Activated T-cell treated with anti-CD3 and anti-CD28 coated beads for 48 hours (primary cell): ENCODE measurements at regions not wholly inside any gene's neighbourhood (a gene's known extent, or its start where the extent isn't known, plus 50 kb on each side); places are given as distances from the start of the nearest gene placed in this dataset.
"Not testable (repeated sequence)": the region's sequence is repeated elsewhere in the genome, so short reads cannot be mapped to it uniquely, and the experiment has no call there.

Experiments
- DNase-seq: peaks from one replicate; pipeline ENCODE4 v3.0.0-alpha.2; 2020; ENCODE audit warnings: low read depth

DNA sequence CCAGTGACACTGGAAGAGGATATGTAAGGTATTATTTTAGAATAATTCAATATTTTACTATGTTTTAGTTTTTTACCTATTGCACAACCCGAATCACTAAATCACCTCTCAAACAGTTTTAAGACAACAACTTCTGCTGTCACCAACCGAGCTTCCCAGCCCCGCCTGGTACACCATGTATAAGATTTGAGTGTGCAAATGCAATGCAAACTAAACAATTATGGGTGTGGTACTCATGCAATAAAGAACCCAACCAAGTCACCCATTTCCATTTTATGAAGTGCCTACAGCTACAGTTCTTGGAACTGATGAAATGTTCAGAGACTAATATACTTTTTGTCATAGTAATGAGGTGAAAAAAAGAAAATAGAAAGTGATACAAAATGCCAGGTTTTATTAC, 256.2 kb downstream of the TAFA4 start:
- no peak for DNase-seq

- DNase-seq: no peak
Observed at GRCh38 chr3:68667346-68667745, 265.0 kb downstream of the TAFA4 start.

GRCh38 chr3:68666429-68667136, 265.8 kb downstream of the TAFA4 start:
- DNase-seq: no peak

DNA sequence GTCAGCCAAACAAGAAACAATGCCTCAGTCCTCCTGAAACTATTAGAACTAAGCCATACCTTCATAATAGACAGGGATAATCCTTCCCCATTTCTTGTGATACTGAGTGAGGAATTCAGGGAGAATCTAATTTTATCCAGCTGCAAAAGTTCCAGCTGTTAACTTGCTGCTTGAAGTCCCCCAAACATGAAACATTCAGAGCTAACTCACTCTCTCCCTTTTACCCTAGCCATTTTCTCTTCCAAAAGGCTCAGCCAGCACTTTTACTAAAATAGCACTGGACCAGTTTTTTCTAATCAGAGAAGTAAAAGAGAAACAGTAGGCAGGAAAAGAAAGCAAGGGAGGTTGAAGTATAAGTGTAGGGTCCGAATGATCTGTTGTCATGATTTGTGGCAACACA, 268.1 kb downstream of the TAFA4 start:
- no peak for DNase-seq

- no peak for DNase-seq
Observed at GRCh38 chr3:68662176-68662575, 270.2 kb downstream of the TAFA4 start.

GRCh38 chr3:68650657-68651056, 281.7 kb downstream of the TAFA4 start:
- not testable (repeated sequence) for DNase-seq

- no peak for DNase-seq
Observed at GRCh38 chr3:68648494-68648893, 283.9 kb downstream of the TAFA4 start.

DNA sequence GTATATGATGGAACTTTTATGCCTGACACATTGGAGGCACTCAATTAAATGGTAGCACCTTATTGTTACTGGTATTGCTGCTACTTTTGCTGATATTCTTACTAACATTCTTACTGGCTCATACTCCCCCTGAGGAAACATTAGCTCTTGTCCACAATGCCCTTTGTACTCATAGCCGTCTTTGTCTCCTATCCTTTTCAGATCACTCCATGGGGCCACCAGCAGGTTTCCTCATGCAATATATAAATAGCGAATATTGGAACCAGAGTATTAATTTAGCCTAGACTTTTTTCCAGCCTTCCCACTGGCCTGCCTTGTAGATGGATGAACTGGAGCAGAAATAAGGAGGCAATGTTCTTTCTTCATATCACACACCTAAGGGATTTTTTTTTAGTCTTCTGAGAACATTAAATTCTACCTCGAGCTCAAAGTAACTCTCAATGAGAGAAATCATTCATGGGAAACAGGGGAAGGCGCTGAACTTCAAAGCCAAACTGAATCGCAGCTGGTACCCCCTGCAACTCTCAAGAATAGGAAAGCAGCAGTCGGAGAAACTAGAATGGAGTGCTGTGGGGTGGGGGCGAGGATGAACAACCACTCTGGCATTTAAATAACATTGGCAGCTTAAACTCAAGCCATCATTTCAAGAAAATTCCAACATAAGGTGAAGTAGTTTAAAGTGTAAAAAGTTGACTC, 300.3 kb downstream of the TAFA4 start:
- DNase-seq: no peak

- DNase-seq: no peak
Observed at GRCh38 chr3:68620211-68620610, 312.1 kb downstream of the TAFA4 start.

DNA sequence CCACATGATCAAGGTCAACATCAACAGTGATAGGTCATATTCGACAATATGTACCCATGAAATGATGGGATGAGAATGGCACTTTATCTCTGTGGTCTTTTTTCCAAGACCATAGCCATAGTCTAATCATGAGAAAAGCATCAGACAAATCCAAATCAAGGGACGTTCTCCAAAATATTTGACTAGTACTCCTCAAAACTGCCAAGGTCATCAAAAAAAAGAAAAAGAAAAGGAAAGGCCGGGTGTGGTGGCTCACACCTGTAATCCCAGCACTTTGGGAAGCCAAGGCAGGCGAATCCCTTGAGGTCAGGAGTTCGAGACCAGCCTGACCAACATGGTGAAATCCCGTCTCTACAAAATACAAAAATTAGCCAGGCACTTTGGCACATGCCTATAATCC, 318.3 kb downstream of the TAFA4 start:
- DNase-seq: no peak

GRCh38 chr3:68571321-68571720, 361.0 kb downstream of the TAFA4 start:
- no peak for DNase-seq

GRCh38 chr3:68560728-68561127, 371.6 kb downstream of the TAFA4 start:
- no peak for DNase-seq

GRCh38 chr3:68535782-68536181, 396.6 kb downstream of the TAFA4 start:
- no peak for DNase-seq

DNA sequence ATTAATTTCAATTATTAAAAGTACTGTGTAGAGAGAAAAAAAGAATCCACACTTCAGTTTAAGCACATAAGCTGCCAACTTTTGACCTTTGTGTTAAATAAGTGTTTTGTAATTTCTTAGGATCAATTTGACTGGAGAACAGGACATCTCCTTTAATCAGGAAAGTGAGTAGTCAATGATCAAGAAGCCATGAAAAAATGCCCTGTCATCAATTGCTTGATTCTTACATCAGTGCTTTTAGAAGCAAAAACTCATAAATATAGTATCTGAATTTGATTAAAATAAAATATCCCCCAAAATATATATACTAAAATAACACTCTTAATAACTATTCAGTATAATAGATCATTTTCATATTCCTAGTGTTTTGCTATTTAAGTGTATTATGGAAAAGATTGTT, 409.0 kb downstream of the TAFA4 start:
- DNase-seq: no peak

- no peak for DNase-seq
Observed at GRCh38 chr3:68515237-68515636, 417.1 kb downstream of the TAFA4 start.

DNA sequence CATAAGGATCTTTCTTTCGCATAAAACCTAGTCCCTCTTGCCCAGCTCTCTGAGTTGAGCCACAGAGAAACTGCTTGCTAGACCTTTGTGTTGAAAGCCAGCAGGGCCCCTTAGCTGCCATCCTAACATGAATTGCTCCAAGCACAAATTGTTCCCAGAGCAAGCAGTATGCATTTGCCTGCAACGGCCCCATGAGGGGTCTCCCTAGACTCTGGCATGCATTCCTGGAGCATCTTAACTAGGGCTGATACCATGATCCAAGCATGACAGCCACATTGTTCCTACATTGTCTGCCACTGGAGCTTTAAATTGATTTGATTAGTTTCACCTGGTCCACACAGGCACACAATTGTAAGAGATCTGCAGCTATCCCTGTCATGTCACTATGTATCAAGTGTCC, 428.1 kb downstream of the TAFA4 start:
- DNase-seq: no peak

DNA sequence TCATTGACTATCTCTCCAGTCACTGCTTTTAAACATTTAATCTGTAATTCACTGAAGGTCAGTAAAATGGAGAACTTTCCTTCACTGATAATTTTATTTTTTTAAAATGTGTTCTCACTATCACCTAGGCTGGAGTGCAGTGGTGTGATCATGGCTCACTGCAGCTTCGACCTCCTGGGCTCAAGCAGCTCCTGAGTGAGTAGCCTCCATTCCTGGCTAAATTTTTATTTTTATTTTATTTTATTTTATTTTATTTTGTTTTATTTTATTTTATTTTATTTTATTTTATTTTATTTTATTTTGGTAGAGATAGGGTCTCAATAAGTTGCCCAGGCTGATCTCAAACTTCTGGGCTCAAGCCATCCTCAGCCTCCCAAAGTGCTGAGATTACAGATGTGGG, 446.5 kb downstream of the TAFA4 start:
- not testable (repeated sequence) for DNase-seq

DNA sequence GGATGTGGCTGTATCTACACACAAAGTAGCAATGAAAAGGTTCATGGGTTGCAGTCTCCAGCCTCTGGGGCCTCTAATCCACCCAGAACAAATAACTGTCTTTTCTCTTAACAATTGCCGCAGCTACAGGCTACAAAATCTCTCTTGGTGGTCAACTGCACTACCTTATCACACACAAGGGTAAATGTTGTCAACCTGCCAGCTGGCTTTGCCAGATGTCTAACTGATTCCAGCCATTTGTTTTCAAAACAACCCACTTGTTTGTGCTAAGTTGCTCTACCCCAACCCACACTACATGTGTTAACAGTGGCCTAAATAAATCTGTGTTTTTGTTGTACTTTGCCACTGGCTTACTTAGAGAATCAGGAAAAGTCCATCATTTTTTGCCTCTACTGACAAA, 447.3 kb downstream of the TAFA4 start:
- DNase-seq: no peak

DNA sequence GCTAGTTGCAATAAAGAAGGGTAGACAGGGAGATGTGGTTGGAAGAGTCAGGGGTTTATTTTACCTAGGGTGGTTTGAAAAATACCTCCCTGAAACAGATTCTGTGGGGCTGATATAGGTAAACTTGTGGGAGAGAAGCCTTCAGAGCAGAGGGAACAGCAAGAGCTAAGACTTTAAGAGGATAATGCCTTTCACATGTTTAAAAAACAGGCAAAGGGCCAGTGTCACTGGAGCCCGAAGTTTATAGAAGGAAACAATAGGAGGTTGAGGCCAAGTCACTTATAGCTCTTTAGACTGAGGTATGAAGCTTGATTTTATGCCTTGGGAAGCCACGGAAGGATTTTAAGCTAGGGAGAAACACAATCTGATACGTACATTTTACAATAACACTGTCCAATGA, 448.7 kb downstream of the TAFA4 start:
- no peak for DNase-seq

DNA sequence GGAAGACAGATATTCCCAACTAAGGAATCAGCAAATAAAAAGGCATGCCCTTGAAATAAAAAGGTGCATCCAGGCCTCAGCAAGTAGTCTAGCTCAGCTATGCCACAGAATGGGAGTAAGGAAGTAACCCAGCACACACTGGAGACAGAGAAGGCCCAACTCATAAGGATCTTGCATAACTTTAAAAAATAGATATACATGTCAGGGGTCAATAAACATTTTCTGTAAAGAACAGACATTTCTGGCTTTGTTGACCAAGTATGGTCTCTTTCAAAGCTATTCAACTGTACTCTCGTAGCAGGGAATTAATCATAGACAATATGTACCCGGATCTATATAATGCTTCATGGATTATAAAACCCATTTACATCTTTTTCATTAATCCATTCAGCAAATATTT, 449.3 kb downstream of the TAFA4 start:
- no peak for DNase-seq

DNA sequence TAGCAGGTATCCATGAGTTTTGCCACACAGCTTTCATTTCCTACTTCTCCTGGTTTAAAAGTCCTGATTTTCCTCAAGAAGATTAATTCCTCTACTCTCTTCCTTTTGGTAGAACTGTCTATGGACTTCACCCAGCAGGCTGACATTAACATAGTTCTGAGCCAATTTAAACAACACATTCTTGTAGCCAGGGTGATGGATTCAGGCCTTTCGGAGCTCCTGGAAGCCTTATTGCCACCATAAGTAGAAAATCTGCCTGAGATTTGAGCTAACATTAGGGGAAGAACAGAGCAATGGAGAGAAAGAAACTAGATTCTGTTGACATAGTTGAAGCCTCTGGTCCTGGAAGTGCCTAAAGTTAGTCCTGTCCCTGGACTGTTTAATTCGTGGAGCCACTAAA, 449.8 kb downstream of the TAFA4 start:
- DNase-seq: no peak

DNA sequence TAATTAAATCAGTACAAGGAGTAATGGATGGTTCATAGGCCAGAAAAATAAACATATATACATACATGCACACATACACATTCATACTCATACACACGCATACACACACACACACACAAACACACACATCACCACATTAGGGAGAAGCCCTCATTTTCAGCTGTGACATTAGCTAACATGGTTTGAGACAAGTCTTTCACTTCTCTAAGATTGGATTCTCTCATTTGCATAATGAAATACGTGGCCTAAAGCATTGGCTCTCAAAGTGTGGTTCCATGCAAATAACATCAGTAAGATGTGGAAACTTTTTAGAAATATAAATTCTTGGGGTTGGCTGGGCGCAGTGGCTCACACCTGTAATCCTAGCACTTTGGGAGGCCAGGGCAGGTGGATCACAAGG, 452.6 kb downstream of the TAFA4 start:
- DNase-seq: no peak

GRCh38 chr3:68468695-68469375, 463.5 kb downstream of the TAFA4 start:
- no peak for DNase-seq
